DMS79 (cell line): ENCODE measurements at regions not wholly inside any gene's neighbourhood (a gene's known extent, or its start where the extent isn't known, plus 50 kb on each side); places are given as distances from the start of the nearest gene placed in this dataset.

ENCODE experiments used
- DNase-seq: peaks from one replicate; lab custom pipeline; 2025; lab: John Stamatoyannopoulos, UW

- no peak for DNase-seq
Observed at GRCh38 chr21:20647607-20648006, 350.6 kb upstream of the NCAM2 start.

GRCh38 chr21:20649231-20649630, 349.0 kb upstream of the NCAM2 start:
- DNase-seq: no peak

DNA sequence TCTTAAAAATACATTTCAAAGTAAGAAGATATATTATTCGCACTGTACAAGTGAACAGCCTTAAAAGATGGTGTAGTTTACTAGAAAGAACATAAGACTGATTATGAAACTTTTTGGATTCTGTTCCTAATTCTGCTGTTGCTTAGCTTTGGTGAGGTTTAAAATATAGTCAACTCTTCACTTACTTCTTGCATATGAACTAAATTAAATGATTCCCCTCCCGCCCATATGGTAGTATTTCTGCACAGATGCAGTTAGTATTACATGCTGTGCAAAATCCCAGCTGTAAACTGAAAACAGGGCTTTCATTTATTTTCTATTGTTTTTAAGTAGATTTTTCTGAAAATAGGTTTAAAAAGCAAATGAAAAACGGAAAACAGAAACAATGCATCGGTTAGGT, 345.4 kb upstream of the NCAM2 start:
- no peak for DNase-seq

GRCh38 chr21:20661246-20661645, 337.0 kb upstream of the NCAM2 start:
- no peak for DNase-seq

DNA sequence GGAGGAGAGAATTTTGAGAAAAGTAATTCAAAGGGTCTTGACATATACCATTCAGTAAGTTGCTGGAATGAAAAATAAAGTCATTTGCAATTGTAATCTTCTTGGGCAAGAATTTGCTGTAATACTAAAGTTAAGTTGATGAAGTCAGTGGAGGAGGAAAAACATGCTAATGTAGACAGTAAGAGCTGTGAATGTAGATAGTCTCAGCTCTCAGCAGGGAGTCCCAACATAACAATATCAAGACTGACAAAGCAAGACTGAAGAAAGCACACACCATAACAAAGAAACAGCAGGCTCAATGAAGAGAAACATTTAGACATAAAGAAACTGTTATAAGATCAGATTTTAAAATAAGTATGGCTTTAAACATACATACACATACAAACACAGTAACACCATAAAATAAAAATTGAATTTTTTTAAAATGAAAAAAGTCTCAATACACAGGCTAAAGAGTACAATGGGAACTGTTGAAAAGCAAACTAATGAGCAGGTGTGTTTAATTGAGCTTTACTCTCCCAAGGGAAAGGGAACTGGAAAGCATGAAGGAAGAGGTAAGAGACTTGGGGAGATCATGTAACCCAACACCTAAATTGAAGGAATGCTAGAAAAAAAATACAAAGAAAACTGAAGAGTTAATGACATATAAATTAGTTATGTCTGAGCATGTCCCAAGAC, 336.3 kb upstream of the NCAM2 start:
- peak; percentile 25 for DNase-seq

GRCh38 chr21:20662514-20662913, 335.7 kb upstream of the NCAM2 start:
- no peak for DNase-seq

DNA sequence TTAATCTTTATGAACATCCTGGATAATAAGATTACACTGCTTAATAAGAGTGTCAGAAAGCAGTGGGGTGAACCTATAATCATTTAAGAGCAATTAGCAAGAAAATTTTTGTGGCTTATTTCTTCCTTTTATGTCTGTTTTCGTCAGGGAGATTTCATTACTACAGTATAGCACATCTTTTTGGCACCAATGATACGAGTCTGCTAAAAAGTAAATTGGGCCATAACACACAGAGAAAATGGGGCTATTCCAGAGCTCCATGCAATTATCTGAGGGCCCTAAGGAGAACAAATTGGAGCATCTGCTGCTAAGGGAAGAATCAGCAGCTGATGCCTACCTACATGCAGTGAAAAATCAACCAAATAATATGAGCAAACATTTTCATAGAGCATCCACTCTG, 330.3 kb upstream of the NCAM2 start:
- DNase-seq: no peak

GRCh38 chr21:20685475-20685874, 312.7 kb upstream of the NCAM2 start:
- DNase-seq: no peak

GRCh38 chr21:20698585-20698984, 299.6 kb upstream of the NCAM2 start:
- no peak for DNase-seq

DNA sequence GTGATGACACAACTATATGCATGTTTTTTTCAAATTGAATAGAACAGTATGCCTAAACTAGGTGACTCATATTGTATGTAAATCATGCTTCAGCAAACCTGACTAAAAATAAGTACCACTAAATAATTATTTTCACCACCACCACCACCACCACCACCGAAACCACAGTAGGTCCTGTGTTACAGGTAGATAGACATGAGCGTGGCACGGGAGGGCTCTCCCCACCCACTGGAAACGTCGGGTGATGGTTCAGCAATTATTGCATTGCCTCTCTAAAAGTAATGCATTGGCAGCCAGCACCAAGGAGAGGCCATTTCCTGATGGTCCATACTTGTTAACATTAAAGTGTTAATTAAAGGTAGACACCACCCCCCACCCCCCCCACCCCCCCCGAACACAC, 297.0 kb upstream of the NCAM2 start:
- DNase-seq: no peak

DNA sequence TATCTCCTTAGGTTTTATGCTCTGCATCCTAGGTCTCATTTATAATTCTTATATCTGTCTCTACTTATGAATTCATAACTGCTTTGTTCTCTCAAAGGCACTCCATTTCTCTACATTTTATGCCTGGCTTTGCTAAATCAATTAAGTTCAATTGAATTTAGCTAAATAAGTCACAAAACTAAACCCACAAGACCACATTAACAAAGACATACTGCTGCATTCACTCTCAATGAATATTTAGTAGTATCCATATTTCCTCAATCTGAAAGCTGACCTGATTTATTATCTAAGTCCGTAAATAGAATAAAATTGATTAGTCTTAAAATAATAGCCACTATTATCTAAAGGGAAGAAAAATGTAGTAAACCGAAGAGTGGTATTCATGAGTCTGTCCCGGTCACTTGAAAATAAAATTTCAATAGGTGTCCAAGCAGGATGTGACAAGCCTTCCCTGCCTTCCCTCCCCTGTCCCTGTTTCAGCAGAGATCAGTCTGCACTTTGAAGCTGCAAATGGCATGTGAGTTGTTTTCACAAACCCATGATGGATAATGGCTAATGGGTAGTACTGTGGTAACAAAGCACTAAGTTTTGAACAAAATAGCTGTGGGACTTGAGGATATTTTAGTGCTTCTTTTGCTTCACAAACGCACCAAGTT, 295.0 kb upstream of the NCAM2 start:
- DNase-seq: no peak

- DNase-seq: no peak
Observed at GRCh38 chr21:20720623-20721022, 277.6 kb upstream of the NCAM2 start.

DNA sequence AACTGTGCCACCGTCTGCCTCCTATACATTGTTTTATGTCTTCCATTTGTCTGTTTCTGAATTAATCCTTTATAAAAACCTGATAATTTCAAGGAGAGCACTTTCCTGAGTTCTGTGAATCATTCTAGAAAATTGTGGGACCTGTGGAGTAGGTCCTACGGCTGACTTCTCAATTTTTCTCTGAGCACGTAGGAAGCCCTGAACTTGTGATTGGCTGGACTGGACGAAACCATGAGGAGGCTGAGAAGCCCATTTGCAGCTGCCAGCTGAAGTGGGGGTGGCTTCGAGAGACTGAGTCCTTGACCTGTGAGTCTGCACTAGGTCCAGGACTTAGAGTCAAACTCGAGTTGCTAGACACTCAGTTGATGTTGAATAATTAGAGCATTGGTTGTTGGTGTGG, 277.1 kb upstream of the NCAM2 start:
- no peak for DNase-seq

- no peak for DNase-seq
Observed at GRCh38 chr21:20728691-20729090, 269.5 kb upstream of the NCAM2 start.

DNA sequence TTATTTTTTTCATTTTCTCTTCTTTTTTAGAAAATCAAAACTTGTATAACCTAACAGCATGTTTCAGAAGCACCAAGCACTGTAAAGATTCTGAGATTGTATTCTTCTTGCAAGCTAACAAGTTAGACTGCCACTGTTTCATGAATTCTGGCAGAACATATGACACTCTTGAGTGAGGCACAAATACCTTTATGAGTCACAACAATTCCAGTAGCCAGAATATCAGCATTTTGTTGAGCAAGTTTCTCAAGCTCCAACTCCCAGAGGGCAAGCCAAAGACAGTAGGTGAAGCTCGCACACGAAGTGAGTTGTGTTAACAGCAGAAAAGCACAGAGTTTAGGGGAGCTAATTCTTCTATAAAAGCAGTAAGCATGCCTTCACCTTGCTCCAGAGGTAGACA, 268.8 kb upstream of the NCAM2 start:
- no peak for DNase-seq

- no peak for DNase-seq
Observed at GRCh38 chr21:20730441-20730840, 267.8 kb upstream of the NCAM2 start.

DNA sequence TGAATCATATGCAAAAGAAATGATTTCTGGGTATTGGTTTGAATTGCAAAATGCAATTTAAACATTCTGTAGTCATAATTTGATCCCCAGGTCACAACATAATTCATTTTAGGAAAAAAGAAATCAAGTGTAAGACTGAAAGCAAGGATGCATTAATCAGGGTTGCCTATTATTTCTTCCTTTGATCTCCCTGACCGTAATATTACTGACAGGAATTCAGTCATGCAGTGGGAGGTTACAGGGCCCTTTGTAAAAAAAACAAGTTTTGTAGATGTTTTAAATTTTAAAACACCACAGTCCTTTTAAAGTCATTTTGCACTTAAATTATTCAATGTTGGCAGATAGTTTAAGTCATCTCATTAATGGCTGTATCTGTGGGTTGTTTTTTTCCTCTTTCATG, 263.0 kb upstream of the NCAM2 start:
- DNase-seq: no peak

GRCh38 chr21:20737227-20737913, 260.8 kb upstream of the NCAM2 start:
- no peak for DNase-seq

GRCh38 chr21:20739421-20739820, 258.8 kb upstream of the NCAM2 start:
- no peak for DNase-seq

DNA sequence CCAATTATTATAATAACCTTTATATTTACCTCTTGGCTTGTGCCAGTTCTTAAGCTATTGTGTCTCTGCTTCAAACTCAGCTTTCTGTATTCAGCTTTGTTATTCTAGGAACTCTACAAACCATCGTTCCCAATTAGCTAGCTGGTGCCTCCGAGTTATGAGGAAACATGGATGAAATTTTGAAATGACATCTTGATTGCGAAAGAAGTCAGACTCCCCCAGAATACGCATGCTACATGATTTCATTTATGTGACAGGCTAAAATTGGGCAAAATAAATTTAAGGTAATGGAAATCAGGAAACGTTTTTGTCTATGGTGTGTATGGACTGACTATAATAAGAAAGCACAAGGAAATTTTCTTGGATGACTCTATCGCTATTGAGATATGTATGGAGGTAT, 256.8 kb upstream of the NCAM2 start:
- no peak for DNase-seq

- no peak for DNase-seq
Observed at GRCh38 chr21:20760221-20760620, 238.0 kb upstream of the NCAM2 start.

GRCh38 chr21:20774737-20775136, 223.5 kb upstream of the NCAM2 start:
- DNase-seq: no peak

DNA sequence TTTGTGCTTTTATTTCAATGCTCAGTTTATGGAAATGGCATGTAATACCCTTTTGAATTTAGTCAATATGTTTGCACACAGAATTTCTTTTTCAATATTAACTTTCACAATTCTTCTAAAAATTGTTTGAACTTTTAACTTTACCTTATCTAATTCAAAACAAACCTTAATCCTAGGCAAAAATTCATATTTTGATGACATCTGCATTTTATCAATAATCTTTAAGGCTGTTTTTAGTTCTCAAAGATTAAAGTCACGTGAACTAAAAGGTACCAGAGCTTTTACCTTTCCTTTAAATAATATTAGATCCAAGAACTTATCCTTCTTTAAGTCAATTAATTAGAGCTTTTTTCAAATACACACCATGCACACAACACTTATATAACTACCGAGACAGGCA, 218.9 kb upstream of the NCAM2 start:
- no peak for DNase-seq

DNA sequence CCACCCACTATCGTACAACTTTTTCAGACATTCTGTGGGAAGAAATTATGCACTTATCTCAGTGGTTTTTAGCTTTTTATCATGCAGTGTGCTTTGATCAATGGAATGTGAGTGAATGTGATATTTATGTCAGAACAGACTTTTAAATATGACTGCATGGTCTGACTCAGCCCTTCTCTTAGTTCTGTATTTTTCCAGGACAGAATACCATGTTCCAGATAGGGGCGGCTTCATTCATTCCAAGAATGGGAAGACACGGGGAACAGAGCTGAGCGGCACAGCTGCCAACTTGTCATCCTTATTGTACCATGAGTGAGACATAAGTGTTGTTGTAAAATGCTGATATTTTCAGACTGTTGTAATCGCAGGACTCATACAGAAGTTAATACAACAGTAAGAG, 214.6 kb upstream of the NCAM2 start:
- DNase-seq: no peak
